HT-29 (cell line): ENCODE measurements at regions not wholly inside any gene's neighbourhood (a gene's known extent, or its start where the extent isn't known, plus 50 kb on each side); places are given as distances from the start of the nearest gene placed in this dataset.
"Not testable (repeated sequence)": the region's sequence is repeated elsewhere in the genome, so short reads cannot be mapped to it uniquely, and the experiment has no call there.

Source experiments
- DNase-seq: peaks from one replicate; pipeline ENCODE4 v3.0.0-alpha.2; 2015; ENCODE audit warnings: low spot score

DNA sequence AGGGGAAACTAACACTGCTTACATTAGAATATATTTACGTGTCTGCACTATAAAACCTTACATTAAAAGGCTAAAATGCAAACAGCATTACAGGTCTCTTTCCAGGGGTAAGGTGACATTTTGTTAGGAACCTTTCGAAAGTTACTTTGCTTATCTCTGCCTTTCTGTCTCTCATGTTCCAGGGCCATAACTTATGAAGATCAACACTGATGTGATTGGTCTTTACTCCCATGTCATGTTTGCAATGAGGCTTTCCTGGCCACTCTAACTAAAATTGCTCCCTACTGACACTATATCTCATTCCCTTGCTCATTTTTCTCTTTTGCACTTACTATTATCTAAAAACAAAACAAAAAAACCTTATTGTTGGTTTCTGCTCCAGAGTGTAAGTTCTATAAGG is 119.0 kb downstream of the JRKL start:
- no peak for DNase-seq

DNA sequence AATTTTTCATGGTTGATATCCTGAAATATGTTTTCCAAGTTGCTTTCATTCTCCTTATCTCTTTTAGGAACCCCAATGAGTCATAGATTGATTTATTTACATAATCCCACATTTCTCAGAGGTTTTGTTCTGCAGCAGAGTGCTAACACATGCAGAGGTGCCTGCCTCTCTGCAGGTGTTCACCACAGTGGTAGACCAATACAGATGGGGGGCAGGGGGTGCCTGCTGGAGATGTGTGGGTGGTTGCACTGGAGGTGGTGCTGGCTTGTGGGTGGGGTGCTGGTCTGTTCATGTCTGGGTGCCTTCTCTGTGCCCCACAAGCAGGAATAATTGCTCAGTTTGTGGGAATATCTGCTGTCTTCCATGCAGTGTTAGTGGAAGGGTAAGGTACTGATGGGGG is 131.1 kb downstream of the JRKL start:
- DNase-seq, result no peak

DNA sequence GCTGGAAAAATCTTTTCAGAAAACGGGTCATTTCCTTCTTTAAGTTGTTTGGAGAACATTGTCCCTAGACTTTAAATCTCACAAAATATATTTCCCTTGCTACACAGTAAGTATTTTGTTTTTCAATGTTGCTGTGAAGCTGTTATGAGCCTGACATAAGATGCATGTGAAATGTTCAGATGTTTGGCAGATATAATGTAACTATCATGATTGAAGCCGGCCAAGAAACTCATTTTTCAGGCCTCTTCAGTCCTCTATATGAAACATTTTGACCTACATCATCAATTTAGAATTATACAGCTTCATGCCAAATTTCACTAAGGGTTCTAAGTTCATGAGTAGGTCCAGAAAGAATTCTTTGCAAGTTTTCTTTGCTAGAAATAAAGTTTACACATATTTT is 133.8 kb downstream of the JRKL start:
- no peak for DNase-seq

DNA sequence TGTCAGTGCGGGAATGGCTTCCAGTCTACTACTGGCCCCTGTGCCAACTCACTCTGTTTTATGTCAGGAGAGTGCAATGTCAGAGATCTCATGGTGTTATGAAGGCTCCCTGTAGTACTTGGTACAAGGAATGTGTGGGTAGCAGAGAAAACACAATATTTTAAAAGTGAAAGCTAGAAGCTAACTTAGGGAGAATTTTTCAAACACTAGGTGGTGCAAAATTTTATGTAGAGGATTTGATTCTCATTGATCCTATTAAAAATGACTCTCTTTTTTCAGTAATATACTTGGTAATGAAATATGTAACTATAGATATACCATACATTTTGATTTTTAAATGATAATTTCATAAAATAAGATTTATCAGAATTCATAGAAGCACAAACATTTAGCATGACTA is 134.7 kb downstream of the JRKL start:
- peak; percentile 23 for DNase-seq

DNA sequence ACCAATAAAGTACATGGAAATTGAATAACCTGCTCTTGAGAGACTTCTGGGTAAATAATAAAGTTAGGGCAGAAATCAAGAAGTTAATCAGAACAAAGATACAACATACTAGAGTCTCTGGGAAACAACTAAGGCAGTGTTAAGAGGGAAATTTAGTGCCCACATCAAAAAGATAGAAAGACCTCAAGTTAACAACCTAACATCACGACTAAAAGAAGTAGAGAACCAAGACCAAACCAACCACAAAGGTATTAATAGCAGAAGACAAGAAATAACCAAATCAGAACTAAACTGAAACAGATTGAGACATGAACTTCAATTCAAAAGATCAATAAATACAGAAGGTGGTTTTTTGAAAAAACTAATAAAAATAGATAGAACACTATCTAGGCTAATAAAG is 140.7 kb downstream of the JRKL start:
- no peak for DNase-seq

DNA sequence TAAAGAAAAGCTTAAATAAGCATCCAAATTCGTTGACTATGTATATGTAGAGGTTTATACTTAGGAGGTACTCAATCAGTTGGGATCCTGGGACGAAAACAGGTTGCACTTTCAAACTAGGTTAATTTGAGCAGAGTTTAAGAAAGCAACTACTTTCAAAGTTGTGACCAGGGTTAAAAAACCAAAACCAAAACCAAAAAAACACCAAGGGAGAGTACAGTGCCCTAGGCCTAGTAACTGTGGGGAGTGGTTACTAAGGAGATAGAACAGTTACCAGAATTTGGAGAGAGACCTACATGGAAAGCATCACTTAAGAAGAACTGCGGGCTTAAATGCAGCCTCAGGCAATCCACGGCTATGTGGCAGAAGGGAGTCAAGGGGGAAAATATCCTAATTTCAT is 148.3 kb downstream of the JRKL start:
- no peak for DNase-seq

DNA sequence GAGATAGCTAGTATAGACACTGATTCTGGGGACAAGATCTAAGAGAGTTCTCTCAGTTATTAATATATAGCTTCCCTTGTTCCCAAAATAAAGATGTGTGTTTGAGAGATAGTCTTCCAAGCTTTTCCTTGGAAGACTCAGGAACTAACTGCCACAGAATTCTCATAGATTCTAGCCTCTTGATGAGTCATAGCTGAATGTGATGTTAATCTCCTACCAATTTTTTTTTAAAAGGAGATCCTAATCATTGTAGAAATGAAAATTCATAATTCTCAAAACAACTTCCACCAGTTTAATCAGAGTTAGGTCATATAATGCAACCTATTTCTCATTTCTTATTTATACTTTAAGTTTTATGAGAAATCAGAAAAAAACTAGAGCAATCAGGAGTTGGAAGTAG is 148.8 kb downstream of the JRKL start:
- no peak for DNase-seq

DNA sequence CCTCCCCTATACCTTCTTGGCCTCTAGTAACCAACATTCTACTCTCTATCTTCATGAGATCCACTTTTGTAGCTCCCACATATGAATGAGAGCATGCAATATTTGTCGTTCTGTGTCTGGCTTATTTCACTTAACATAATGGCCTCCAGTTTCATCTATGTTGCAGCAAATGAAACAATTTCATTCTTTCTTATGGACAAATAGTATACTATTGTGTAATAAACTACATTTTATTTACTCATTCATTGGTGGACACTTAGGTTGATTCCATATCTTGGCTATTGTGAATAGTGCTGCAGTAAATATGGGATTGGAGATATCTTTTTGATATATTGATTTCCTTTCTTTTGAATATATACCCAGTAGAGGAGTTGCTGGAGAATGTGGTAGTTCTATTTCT is 151.1 kb downstream of the JRKL start:
- no peak for DNase-seq

DNA sequence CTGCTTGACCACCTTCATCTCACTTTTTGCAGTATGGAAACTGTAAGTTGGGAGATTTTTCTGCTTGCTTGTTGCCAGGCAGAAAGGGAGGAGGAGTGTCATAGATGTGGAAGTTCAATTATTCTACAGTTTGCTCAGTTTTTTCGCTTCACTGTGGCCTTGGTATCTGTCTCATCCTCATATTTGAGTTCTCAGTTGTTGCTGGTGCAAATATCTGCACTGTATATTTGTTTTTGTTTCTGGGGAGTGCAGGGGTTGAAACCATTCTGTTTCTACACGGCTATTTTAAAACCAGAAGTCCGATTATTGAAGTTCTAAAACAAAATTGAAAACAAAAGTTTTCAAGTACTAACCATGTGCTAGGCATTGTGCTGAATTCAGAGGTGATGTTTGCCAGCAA is 153.4 kb downstream of the JRKL start:
- DNase-seq, result no peak

DNA sequence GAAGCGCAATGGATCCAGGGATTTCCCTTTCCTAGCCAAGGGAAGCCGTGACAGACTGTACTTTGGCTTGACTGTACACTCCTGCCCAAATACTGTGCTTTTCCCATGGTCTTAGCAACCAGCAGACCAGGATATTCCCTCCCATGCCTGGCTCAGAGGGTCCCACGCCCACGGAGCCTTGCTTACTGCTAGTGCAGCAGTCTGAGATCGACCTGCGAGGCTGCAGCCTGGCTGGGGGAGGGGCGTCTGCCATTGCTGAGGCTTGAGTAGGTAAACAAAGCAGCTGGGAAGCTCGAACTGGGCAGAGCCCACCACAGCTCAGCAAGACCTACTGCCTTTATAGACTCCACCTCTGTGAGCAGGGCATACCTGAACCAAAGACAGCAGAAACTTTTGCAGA is 155.4 kb downstream of the JRKL start:
- not testable (repeated sequence) for DNase-seq

DNA sequence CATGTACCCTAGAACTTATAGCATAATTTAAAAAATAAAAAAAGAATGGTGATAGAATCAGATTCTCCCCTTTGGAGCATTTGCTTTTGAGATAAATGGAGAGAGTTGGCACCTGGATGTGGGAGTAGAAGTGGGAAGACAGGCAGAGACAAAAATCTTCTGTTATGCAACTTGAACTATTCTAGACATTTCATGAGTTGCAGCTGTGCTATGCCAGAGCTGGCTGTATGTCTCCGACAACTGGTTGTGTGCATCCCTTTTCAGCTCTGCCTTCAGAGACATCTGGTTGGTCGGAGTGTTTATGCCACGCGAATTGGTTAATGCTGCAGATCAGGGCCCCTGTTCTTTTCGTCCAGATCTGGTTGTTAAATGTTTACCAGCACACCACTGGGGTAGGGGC is 161.3 kb downstream of the JRKL start:
- DNase-seq, result no peak

DNA sequence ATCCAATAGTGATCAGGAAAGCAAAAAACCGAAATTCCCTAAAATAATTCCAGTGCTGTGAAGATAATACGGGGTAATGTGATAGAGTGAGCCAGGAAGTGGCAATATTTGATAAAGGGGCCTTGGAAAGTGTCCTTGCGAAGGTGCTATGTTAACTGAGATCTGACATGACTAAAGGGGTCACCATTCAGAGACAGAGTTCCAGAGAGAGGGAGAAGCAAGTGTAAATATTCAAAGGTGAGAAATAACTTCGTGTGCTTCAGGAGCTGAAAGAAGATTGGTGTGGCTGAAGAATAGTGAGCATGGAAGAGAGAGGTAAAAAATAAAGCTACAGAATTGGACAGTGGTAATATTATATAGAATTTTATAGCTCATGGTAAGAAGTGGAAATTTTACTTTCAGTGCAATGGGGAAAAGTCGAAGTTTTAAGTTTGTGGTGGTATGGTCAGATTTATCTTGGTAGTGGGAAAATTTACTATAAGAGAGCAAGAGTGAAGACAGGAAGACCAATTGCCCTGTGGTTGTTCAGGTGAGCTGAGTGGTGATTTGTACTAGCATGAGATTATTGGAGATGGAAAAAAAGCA is 164.5 kb downstream of the JRKL start:
- DNase-seq, result no peak

DNA sequence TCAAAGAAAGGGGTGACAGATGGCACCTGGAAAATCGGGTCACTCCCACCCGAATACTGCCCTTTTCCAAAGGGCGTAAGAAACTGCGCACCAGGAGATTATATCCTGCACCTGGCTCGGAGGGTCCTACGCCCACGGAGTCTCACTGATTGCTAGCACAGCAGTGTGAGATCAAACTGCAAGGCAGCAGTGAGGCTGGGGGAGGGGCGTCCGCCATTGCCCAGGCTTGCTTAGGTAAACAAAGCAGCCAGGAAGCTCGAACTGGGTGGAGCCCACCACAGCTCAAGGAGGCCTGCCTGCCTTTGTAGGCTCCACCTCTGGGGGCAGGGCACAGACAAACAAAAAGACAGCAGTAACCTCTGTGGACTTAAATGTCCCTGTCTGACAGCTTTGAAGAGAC is 166.0 kb downstream of the JRKL start:
- DNase-seq, result not testable (repeated sequence)

DNA sequence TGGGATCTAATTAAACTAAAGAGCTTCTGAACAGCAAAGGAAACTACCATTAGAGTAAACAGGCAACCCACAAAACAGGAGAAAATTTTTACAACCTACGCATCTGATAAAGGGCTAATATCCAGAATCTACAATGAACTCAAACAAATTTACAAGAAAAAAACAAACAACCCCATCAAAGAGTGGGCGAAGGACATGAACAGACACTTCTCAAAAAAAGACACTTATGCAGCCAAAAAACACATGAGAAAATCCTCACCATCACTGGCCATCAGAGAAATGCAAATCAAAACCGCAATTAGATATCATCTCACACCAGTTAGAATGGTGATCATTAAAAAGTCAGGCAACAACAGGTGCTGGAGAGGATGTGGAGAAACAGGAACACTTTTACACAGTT is 170.9 kb downstream of the JRKL start:
- DNase-seq, result not testable (repeated sequence)

DNA sequence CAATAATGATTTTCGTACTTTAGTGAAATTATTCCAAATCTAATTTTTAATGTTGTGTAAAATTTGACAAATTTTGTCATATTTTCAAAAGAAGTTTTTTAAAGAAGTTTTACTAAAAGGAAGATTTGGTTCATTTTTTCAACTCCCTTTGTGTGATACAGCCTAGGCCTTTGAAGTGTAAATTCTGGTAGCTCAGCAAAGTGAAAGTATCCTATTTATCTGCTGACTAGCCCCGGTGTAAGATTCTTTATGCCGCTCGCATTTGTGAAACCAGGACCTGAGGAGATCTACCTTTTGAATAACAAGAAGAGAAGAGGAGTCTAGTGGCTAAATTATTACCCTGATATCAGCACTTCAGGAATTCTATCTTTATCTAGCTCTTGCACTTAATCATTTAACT is 177.4 kb downstream of the JRKL start:
- DNase-seq, result no peak

DNA sequence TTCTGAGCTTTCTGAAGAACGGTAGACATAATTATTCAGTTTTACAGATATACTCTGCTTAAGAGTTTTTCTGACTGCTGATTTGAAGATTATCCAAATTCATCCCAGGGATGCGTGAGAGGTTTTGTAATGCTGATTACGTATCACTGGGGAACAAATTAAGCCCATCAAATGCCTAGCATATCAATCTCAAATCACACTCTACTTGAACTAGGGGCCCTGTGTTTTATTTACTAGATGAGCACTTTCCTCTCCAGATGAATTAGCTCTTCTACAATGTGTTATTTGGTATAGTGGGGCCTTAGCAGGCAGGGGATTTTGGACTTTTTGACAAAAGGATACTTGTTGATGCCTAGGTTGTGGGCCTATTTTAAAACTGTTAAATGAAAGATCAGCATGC is 177.9 kb downstream of the JRKL start:
- DNase-seq, result no peak

DNA sequence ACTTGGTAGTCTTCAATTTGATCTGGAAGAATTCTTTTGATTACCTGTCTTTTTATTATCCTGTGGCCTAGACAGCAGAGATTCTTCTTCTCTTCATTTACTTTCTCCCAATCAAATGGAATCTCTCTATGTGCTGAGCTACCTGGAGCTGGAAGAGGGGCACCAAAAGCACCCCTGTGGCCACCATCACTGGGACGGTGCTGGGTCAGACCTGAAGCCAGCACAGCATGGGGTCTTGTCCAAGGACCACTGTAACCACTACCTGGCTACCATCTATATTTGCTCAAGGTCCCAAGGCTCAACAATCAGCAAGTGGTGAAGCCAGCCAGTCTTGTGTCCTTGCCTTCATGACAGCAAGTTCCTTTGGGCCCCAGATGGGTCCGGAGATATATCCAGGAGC is 186.6 kb downstream of the JRKL start:
- DNase-seq, result no peak

DNA sequence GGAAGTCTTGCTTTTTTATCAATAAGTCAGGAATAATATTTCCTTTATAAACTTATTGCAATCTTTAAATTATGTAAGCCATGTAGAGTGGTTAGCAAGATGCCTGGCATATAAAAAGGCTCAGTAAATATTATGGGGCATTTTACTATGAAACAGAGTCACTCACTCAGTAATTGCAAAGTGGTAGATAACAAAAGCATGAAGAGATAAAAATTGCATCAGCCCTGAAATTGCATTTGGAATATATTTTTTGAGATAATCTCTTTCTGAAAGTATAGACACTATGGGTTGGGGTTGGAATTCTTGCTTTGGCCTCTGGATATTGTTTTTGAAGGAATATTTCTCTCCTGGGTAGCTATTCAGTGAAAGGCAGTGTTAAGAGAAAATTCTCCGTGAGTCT is 188.6 kb downstream of the JRKL start:
- no peak for DNase-seq

DNA sequence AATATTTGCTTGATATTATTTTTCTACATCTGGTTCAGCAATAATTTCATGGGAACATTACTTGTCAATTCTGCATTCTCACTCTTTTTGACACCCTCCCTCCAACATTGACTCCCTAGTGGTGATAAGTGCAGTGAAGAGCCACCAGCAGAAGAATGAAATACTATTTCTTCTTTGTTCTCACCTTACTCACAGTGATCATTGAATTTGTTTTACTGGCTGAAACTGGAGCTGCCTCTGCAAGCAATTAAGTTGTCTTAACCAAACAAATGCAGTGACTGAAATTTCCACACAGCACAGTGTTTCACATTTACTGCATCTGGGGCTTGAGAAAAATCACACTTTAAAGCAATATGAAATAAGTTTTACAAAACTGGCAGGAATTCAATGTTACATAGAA is 189.8 kb downstream of the JRKL start:
- no peak for DNase-seq

DNA sequence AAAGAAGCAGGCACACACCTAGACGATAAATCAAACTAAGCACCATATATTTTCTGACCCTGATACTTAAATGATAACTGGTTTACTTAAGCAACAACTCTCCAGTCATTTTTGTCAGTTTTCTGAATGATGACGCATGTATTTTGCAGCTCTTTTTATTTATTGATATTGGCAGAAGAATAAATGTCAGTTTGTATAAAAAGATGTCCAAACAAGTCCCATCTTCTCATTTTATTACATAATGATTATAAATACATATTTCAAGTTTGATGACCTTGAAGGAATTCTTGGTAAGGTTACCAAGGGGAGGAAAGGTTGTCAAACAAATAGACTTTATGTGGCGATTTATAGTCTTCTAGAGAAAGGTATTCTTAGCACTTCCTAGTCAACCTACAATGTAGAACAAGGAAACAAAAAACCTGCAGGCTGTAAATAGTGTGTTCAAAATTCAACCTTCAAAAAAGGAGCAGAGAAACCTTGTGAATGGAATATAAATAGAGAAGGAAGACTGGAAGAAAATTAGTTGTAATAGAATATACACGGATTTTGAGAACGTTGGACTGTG is 190.7 kb downstream of the JRKL start:
- DNase-seq, result no peak

DNA sequence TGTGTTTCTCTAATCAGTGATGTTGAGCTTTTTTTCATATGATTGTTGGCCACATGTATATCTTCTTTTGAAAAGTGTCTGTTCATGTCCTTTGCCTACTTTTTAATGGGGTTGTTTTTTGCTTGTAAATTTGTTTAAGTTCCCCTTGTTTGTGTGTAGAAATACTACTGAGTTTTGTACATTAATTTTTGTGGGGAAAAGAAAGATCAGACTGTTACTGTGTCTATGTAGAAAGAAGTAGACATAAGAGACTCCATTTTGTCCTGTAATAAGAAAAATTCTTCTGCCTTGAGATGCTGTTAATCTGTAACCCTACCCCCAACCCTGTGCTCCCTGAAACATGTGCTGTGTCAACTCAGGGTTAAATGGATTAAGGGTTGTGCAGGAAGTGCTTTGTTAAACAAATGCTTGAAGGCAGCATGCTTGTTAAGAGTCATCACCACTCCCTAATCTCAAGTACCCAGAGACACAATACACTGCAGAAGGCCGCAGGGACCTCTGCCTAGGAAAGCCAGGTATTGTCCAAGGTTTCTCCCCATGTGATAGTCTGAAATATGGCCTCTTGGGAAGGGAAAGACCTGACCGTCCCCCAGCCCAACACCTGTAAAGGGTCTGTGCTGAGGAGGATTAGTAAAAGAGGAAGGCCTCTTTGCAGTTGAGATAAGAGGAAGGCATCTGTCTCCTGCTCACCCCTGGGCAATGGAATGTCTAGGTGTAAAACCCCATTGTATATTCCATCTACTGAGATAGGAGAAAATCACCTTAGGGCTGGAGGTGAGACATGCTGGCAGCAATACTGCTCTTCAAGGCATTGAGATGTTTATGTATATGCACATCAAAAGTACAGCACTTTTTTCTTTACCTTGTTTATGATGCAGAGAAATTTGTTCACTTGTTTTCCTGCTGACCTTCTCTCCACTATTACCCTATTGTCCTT is 196.4 kb downstream of the JRKL start:
- peak; percentile 18 for DNase-seq

DNA sequence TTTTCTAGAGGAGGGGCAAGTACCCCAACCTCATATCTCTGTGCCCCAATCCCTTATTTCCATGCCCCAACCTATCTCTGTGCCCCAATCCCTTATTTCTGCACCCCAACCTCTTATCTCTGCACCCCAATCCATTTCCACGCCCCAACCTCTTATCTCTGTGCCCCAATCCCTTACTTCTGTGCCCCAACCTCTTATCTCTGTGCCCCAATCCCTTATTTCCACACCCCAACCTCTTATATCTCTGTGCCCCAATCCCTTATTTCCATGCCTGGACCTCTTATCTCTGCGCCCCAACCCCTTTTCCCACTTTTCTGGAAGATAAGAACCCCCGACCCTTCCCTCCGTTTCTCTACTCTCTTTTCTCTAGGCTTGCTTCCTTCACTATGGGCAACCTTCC is 199.0 kb downstream of the JRKL start:
- not testable (repeated sequence) for DNase-seq

DNA sequence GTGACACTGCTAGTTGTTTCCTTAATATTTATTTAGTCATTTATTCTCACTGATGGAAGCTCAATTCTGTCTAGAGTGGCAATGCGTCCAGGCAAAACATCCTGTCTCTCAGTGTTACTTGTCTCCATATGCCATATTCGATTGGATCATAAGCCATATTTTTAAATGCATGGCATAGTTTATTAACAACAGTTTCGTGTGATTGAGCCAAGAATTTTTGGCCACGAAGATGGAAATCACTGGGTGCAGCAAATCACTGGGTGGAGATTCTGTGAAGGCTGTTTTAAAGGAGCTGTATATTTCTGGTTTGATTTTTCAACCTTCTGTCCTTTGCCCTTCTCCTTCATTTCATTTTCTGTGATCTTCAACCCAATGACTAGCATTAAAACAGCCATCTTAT is 205.2 kb downstream of the JRKL start:
- DNase-seq, result no peak
